Heart left ventricle (tissue), 13 donors: ENCODE measurements at regions not wholly inside any gene's neighbourhood (a gene's known extent, or its start where the extent isn't known, plus 50 kb on each side); places are given as distances from the start of the nearest gene placed in this dataset.

Experiments
- POLR2A ChIP-seq, 2 donors: fragments of 450-650 bp; IDR thresholded peaks; one replicate each; pipeline ENCODE4 v1.6.1; 2017; ENCODE audit warnings: antibody characterized with exemption in 2 of 2, mild to moderate bottlenecking in 2 of 2, moderate library complexity in 2 of 2
- TF ChIP-seq, protein P1 (sequence below), 12 donors: fragments of 200-600 bp; sonication (generic) in 4 of 12; IDR thresholded peaks; one replicate each; pipeline versions ENCODE4 v1.5.0 to v1.8.0; 2018 to 2022; ENCODE audit warnings: antibody characterized with exemption in 12 of 12, mild to moderate bottlenecking in 5 of 12
- donor health status: ischemic (EF 13 %, LVEDD 7.1; RV severe dilation, severe dysfunction).
- donor health status: DM: no; HTN: yes; CAD: no.
- donor health status: DM: no; HTN: no; CAD: no.
- donor health status: ischemic (EF 25% LVEDD 6.9; RV normal size, moderate dysfunction).
- donor health status: ischemic (EF 25% LVEDD 5.7; RV mildly dilated, moderate dysfunction).
- donor health status: ischemic (EF 35%, LVEDD 5.7; RV mildly dilated, moderate dysfunction).
- donor health status: nonischemic (EF 11% LVEDD 7.7; RV severe dilation, severe dysfunction).
- donor health status: DM: yes; HTN: yes; CAD: no.
- donor health status: PGD.
- donor health status: ischemic (EF 29% LVEDD 5.4; RV normal size, mild dysfunction).
- donor health status: nonischemic (EF 23%, LVEDD 6.1; RV moderate dilation, normal function).

DNA sequence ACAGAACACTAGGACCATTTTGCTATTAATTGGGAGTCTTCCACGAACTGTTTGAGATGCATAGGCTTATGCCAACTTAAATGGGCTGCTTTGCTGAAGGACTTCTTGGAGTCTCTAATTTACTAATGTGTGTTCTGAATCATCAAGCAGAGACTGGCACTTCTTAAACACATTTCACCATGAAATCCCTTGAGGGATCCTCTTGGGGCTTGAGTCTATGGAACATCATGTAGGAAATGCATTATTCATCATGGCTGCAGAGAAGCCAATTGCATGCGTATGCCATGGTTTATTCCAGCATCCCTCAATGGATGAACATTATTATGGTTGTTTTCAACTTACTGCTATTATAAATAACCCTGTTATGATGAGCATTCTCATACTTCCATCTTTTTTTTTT lies 73.4 kb downstream of the FGD2 start:
- TF ChIP-seq, protein P1, sequence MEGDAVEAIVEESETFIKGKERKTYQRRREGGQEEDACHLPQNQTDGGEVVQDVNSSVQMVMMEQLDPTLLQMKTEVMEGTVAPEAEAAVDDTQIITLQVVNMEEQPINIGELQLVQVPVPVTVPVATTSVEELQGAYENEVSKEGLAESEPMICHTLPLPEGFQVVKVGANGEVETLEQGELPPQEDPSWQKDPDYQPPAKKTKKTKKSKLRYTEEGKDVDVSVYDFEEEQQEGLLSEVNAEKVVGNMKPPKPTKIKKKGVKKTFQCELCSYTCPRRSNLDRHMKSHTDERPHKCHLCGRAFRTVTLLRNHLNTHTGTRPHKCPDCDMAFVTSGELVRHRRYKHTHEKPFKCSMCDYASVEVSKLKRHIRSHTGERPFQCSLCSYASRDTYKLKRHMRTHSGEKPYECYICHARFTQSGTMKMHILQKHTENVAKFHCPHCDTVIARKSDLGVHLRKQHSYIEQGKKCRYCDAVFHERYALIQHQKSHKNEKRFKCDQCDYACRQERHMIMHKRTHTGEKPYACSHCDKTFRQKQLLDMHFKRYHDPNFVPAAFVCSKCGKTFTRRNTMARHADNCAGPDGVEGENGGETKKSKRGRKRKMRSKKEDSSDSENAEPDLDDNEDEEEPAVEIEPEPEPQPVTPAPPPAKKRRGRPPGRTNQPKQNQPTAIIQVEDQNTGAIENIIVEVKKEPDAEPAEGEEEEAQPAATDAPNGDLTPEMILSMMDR (IDR thresholded peaks at IDR 0.05), result no peak
- no peak for TF ChIP-seq POLR2A (IDR thresholded peaks at IDR 0.05)
